Endodermal cell (in vitro differentiated cells): ENCODE measurements at regions not wholly inside any gene's neighbourhood (a gene's known extent, or its start where the extent isn't known, plus 50 kb on each side); places are given as distances from the start of the nearest gene placed in this dataset.

Experiments used
- DNase-seq: peaks from one replicate; pipeline ENCODE4 v3.0.0-alpha.2; 2017
- H3K27ac ChIP-seq: 2 replicates; pipeline ENCODE4 v1.5.1; 2013; ENCODE audit warnings: mild to moderate bottlenecking, low read depth, low read length, moderate library complexity
- H3K27me3 ChIP-seq: 2 replicates; pipeline ENCODE4 v1.6.1; 2013; ENCODE audit warnings: mild to moderate bottlenecking, low read length, moderate library complexity; ENCODE audit not compliant: insufficient read depth, control insufficient read depth, poor library complexity, severe bottlenecking
- H3K36me3 ChIP-seq: 2 replicates; pipeline ENCODE4 v1.7.0; 2013; ENCODE audit warnings: mild to moderate bottlenecking, low read length, moderate library complexity; ENCODE audit not compliant: control insufficient read depth, insufficient read depth
- H3K4me1 ChIP-seq: one replicate; pipeline ENCODE4 v1.7.0; 2013; ENCODE audit warnings: low read length; ENCODE audit not compliant: control insufficient read depth, insufficient read depth
- H3K4me3 ChIP-seq: 2 replicates; pipeline ENCODE4 v1.5.1; 2013; ENCODE audit warnings: mild to moderate bottlenecking, low read length, moderate library complexity
- H3K9ac ChIP-seq: 2 replicates; pipeline ENCODE4 v1.6.1; 2013; ENCODE audit warnings: mild to moderate bottlenecking, low read length, moderate library complexity; ENCODE audit not compliant: poor library complexity, severe bottlenecking; ENCODE audit errors: extremely low read depth
- H3K9me3 ChIP-seq: 2 replicates; pipeline ENCODE4 v1.6.1; 2013; ENCODE audit warnings: mild to moderate bottlenecking, low read length, moderate library complexity; ENCODE audit not compliant: control insufficient read depth
- H3K27ac Mint-ChIP-seq: 2 replicates; pipeline ENCODE4 v1.8.0; 2020; ENCODE audit warnings: mixed read lengths
- H3K27me3 Mint-ChIP-seq: 2 replicates; pipeline ENCODE4 v1.8.0; 2021; ENCODE audit warnings: mild to moderate bottlenecking, mixed read lengths; ENCODE audit not compliant: insufficient read depth
- H3K36me3 Mint-ChIP-seq: 2 replicates; pipeline ENCODE4 v1.8.0; 2020; ENCODE audit warnings: low read depth, mixed read lengths
- H3K4me1 Mint-ChIP-seq: 2 replicates; pipeline ENCODE4 v1.8.0; 2020; ENCODE audit warnings: mixed read lengths
- H3K4me3 Mint-ChIP-seq: 2 replicates; pipeline ENCODE4 v1.8.0; 2020; ENCODE audit warnings: mild to moderate bottlenecking, moderate library complexity, mixed read lengths
- H3K9me3 Mint-ChIP-seq: 2 replicates; pipeline ENCODE4 v1.8.0; 2020; ENCODE audit warnings: mild to moderate bottlenecking, mixed read lengths
- CTCF ChIP-seq: fragments of 200-600 bp; sonication (generic); conservative IDR thresholded peaks from 2 replicates; pipeline ENCODE4 v1.5.0; 2021; ENCODE audit warnings: antibody characterized with exemption, mild to moderate bottlenecking
- WGBS, 2 experiments: methylation state at CpG; one replicate each; pipeline versions ENCODE4 v1.1.5 to v1.1.7; 2013; ENCODE audit warnings: missing lambda C conversion rate in 2 of 2, mixed read lengths in 1 of 2; ENCODE audit not compliant: insufficient coverage in 1 of 2, insufficient read length in 1 of 2; 5-methylcytosine and 5-hydroxymethylcytosine counted together

- peaks cover 86% of the 10 kb centered on the region for H3K27me3 ChIP-seq
- Mint-ChIP-seq H3K4me1 (peaks cover 5% of the 10 kb centered on the region), H3K27ac (no peak overlapping the region), H3K36me3 (no peaks in the 10 kb centered on the region), H3K9me3 (no peaks in the 10 kb centered on the region), H3K27me3 (peaks cover 81% of the 10 kb centered on the region), H3K4me3 (no peak overlapping the region)
- no peak overlapping the region for H3K9ac ChIP-seq
- no peaks in the 10 kb centered on the region for H3K9me3 ChIP-seq
- no peaks in the 10 kb centered on the region for H3K4me1 ChIP-seq
- DNase-seq: no peak
- no peaks in the 10 kb centered on the region for H3K36me3 ChIP-seq
- no peak overlapping the region for H3K4me3 ChIP-seq
- TF ChIP-seq CTCF: no peak
- no CpG with 5 or more reads among the region's 1 CpG for WGBS, 2 experiments
- no peak overlapping the region for H3K27ac ChIP-seq
Observed at GRCh38 chr7:113197274-113197673, 78.9 kb upstream of the SMIM30 start.

- no peak for TF ChIP-seq CTCF
- no peak overlapping the region for H3K27ac ChIP-seq
- Mint-ChIP-seq H3K27me3 (peaks cover 65% of the 10 kb centered on the region), H3K4me3 (no peak overlapping the region), H3K36me3 (no peaks in the 10 kb centered on the region), H3K27ac (no peak overlapping the region), H3K4me1 (peaks cover 7% of the 10 kb centered on the region), H3K9me3 (no peaks in the 10 kb centered on the region)
- WGBS, 2 experiments: 20 to 40% methylated on average over 2 to 4 of the region's 4 CpGs
- no peak overlapping the region for H3K9ac ChIP-seq
- H3K27me3 ChIP-seq: peaks cover 5% of the 10 kb centered on the region
- no peak overlapping the region for H3K4me3 ChIP-seq
- no peaks in the 10 kb centered on the region for H3K4me1 ChIP-seq
- H3K9me3 ChIP-seq: no peaks in the 10 kb centered on the region
- DNase-seq: no peak
- no peaks in the 10 kb centered on the region for H3K36me3 ChIP-seq
Observed at GRCh38 chr7:113188396-113188795, 70.0 kb upstream of the SMIM30 start.

- Histone ChIP-seq H3K4me3 (no peak overlapping the region), H3K4me1 (no peaks in the 10 kb centered on the region), H3K27ac (no peak overlapping the region), H3K27me3 (peaks cover 12% of the 10 kb centered on the region), H3K9ac (no peak overlapping the region), H3K9me3 (no peaks in the 10 kb centered on the region), H3K36me3 (no peaks in the 10 kb centered on the region)
- Mint-ChIP-seq H3K27me3 (peaks cover 27% of the 10 kb centered on the region), H3K4me3 (no peak overlapping the region), H3K27ac (no peak overlapping the region), H3K9me3 (no peaks in the 10 kb centered on the region), H3K4me1 (no peaks in the 10 kb centered on the region), H3K36me3 (no peaks in the 10 kb centered on the region)
- 80 to 88% methylated on average over 2 of the region's 2 CpGs for WGBS, 2 experiments
- TF ChIP-seq CTCF: no peak
- no peak for DNase-seq
Observed at GRCh38 chr7:113179313-113179712, 61.0 kb upstream of the SMIM30 start.
